T-helper 1 cell treated with Interleukin-12 subunit alpha and Interleukin-12 subunit beta and Interleukin-4 antibody, amounts not matched to agents 30 ng/mL and 1 ng/mL, for 36 hours (primary cell): ENCODE measurements at regions not wholly inside any gene's neighbourhood (a gene's known extent, or its start where the extent isn't known, plus 50 kb on each side); places are given as distances from the start of the nearest gene placed in this dataset.
"Not testable (repeated sequence)": the region's sequence is repeated elsewhere in the genome, so short reads cannot be mapped to it uniquely, and the experiment has no call there.

Experiments
- intact Hi-C: fragments of 100-400 bp; cut with micrococcal nuclease; formaldehyde crosslinking; loops from one replicate; pipeline ENCODE4 v1.15.1; 2024

DNA sequence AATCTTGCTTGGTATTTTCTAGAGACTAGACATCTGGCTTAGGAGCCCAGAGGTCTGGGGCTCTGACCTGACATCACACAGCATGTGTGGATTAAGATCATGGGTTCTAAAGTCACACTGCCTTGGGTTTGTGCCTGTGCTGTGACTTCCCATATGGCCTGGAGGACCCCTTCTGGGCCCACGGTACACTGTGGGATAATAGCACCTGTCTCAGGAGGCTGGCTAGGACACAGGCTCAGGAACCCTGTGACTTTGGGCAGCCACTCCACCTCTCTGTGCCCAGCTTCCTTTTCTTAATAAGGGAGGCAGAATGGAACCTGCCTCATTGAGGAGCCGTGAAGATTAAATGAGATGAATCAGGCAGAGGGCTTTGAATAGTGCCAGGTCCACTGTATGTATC is 99.2 kb upstream of the B3GAT1 start:
- intact Hi-C loops: no loop called here

DNA sequence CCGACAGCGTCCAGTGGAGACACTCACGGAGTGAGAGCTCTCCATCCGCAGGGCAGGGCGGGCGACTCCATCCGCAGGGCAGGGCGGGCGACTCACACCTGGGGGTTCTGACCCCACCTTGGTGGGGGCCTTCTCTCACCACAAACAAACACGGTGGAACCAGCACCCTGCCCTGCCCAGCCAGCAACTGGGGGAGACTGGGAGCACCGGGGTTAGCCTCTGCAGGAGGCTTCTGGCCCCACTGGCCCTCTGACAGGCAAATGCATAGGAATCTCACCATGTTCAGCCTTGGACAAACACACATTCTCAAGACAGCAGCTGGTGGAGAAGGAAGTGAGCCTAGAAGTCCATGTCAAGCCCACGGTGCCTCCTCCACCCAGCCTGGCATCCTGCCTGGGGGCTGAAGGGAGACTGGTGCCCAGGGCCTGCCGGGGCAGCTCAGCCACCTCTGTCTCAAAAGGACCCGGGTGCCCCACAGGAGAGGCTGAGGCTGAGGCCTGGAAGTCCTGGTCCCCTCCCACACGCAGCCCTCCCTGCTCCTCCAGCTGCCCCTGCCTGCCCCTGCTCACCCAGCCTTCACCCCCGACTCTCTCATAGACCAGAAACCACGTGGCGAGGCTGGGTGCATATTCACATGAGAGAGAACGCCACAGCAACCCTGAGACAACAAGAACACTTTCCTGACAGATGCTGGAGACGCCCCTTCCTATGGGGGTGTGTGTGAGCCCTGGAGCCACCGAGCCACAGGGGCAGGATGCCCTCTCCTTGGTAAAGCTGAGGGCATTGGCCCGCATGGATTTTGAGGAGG is 98.4 kb upstream of the B3GAT1 start:
- intact Hi-C loops: no loop called here

DNA sequence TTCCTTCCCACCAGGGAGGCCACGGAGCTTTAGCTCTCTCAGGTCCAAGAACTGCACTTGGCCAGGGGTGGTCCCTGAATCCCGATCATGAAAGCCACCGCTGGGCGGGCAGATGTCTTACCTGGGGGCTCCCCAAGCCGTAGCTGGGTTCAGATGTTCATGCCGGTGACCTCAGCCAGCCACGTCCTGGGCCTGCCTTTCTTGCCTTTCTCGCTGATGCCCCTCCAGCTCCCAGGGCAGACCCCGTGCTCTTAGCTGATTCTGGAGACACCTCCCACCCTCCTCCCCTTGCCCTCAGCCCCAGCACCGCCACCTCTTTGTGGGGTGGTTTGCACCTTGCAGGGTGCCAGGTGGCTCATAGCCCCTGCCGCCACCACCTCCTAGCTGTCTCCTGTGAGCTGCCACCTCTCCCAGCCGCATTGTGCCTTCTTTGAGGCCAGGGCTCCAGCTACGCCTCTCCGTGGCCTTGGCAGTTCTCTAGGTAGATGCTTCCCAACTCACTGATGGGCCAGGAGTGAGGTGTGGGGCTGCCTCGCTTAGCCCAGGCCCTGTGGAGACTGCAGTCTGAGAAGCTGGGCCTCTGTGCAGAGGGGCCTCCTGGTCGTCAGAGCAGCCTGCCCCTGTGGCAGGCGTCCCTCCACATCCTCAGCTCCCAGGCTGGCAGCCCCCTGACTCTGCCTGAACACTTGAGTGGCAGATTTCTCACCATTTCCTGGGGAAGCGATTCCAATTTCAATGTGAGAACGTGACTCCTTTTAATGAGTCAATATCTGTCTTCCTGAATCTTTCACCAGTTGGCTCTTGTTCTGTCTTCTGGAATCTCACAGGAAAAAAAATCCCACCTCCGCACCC is 97.6 kb upstream of the B3GAT1 start:
- intact Hi-C loops: loop anchor here (10.0 kb wide), 1 partner anchor 145 kb away; no protein-coding TSS in a partner anchor

DNA sequence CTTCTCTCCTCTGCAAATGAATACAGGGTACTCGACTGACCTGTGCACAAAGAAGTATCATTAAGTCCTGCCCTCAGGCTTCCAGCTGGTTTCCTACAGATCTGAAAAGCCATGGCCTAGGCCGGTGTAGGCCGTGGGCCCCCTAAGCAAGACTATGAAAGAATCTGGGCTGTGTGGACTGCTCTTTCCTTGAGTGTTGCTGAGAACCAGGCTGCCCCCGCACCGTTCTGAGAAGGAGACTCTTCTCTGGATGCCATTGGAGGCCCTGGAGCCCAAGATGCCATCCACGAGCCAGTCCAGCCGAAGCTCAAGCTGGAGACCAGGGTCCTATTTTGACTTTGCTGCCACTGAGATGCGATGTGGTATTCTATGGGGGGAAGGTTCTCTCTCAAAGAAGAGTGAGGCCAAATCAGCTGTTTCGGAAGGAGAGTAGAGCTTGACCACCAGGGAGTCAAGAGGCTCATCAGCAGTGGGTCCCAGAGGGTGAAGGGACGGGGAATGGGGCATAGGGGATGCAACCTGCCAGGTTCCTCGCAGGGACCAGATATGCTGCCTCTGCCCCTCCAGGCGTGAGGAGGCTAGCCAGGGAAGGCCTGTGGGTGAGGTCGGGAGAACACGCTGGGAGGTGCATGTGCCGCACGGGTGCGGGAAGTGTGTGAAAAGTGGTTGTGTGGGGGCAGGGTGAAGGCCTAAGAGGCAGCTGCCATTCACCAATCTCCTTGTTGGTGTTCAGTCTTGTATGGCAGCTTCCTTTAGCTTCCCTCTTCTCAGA is 96.4 kb upstream of the B3GAT1 start:
- intact Hi-C loops: loop anchor here (10.0 kb wide), 1 partner anchor 144 kb away; no protein-coding TSS in a partner anchor

DNA sequence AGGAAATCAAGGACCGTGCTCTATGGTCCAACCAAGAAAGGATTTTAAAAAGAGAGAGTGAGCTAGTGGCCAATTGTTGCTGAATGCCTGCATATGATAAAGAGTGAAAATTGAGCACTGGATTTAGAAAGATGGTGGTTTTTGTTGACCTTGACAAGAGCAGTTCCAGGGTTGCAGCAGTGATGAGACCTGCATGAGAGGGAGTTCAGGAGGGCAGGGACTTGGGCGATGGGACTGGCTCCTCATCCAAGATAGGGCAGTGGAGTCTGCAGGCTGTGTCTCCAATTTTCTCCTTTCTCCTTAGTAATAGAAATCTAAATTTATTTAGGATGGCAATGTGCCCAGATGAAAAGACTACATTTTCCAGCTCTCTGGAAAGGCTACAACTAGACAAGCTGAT is 94.0 kb upstream of the B3GAT1 start:
- intact Hi-C loops: loop anchor here (10.0 kb wide), 1 partner anchor 141 kb away; no protein-coding TSS in a partner anchor

DNA sequence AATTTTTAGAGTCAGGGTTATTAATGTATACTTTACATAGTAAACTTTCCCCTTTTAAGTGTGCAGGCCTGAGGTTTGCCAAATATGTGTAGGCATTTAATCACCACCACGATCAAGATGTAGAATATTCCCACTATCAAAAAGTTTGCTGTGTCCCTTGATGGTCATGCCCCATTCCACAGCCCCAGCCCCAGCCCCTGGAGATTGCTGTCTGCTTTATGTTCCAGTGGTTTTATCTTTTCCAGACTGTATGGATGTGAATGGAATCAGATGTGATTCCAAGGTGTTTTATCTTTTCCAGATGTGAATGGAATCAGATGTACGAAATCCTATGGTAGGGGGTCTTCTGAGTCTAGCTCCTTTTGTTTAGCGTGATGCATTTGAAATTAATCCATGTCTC is 93.1 kb upstream of the B3GAT1 start:
- intact Hi-C loops: loop anchor here (10.0 kb wide), 1 partner anchor 140 kb away; no protein-coding TSS in a partner anchor

DNA sequence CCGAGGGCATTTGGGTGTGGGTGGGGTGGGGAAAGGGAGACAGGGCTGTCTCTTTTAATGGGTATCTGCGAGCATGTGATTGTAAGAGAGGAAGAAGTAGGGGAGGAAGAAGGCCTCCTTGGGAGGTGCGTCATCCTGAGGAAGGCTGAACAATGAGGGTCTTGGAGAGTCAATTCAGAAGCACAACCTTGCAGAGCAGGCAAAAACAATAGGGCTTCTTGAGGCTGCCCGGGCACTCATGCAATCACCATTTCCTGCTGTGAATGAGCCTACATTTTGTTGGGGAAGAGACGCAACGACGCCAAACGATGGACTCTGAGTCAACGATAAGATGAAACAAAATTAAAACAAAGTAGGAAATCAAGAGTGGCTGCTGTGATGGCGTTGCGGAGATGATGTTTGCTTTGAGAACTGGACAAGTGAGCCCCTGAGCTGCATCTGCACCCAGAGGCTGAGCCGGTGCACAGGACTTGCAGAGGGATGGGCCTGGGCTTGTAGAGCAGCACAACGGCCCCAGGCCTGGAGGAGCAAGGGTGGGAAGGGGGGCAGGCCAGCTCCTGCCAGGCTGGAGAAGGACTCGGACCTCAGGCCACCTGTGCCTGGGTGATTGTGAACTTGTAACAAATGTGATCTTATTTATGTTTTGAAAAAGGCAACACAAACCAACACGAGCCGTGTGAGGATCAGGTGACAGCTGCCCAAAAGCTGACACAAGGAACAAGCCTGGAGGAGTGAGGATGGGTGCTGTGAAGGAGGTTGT is 92.3 kb upstream of the B3GAT1 start:
- intact Hi-C loops: loop anchor here (10.0 kb wide), 1 partner anchor 140 kb away; no protein-coding TSS in a partner anchor

DNA sequence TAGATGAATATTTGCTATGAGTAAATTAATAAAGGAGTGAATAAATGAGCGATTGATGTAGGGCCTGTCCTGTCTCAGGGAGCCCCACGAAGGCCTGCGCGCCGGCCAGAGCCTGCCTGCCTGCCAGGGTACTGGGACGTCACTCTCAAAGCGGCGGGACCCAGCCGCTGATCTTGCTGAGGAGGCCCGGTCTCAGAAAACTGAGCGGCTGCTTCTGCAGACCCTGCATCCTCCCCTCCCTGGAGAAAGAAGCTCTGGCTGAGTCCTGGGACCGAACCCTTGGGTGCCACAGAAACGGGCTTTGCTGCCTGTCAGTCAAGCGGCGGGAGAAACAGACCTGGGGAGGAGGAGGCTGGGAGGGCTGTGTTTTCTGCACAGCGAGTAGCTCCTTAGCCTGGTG is 91.6 kb upstream of the B3GAT1 start:
- intact Hi-C loops: loop anchor here (10.0 kb wide), 1 partner anchor 139 kb away; no protein-coding TSS in a partner anchor

DNA sequence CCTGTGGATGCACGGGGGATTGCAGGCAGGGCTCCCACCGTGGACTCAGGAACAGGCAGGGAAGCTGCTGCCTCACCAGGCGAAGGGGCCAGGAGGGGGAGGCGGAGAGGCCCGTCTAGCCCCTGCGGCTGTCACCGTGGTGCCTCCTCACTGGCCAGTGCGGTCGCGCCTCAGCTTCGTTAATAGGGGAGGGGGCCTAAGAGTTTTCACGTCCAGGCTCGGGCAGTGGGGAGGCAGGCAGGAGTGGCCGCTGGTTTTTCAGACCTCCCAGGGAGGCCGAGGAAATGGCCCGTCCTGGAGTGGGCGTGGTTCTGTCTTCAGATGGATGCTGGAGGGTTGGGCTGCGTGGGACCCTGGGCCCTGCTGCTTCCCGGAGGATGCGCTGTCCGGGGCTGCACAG is 91.1 kb upstream of the B3GAT1 start:
- intact Hi-C loops: loop anchor here (10.0 kb wide), 1 partner anchor 138 kb away; no protein-coding TSS in a partner anchor

DNA sequence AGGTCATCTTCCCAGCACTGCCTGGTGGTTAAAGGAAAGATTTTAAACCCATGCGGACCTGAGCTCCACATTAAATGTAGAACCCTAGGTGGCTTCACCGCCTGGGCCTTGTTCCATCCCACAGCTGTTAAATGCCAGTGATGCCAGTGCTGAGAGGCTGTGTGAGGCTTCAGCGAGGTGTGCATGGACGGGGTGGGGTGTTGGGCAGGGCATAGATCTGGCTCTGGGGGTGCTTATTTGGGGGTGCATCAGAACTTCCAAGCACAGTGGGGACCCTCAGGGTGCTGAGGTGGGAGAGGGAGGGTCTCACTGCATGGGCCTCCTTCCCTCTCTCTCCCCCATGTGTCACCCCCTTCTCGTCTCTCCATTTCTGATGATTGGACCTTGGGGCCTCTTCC is 90.1 kb upstream of the B3GAT1 start:
- intact Hi-C loops: loop anchor here (10.0 kb wide), 1 partner anchor 137 kb away; no protein-coding TSS in a partner anchor

DNA sequence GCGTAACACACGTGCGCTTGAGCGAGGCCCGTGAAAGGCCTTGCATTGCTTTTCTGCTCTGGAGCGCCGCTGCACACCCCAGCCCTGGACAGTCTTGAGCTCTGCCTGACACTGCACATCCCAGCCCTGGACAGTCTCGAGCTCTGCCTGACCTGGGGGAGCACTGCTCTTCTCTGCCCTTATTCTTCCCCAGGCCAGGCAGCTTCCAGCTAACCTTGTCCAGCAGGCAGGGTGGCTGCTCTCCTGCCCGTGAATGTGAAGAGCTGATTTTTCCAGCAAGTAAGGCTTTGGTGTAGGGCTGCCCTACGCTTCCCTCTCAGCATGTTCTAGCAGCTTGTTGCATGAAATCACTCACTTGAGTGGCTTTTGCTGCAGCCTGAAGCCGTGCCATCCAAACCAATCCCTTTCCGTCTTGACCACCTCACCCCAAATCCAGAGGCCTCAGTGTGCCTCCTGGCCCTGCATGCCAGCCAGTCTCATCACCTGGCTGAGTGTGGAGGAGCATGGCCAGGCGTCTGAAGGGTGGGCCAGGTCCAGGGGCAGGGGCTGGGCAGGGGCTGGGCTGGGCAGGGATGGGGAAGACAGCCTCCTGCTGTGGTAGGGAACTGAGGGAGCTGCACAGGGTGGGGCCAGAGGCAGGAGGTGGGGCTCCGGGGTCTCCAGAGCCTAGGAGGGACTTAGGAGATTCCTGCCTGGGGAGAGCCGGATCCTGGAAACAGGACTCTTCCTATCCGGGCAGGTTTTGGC is 89.5 kb upstream of the B3GAT1 start:
- intact Hi-C loops: loop anchor here (10.0 kb wide), 1 partner anchor 137 kb away; no protein-coding TSS in a partner anchor

DNA sequence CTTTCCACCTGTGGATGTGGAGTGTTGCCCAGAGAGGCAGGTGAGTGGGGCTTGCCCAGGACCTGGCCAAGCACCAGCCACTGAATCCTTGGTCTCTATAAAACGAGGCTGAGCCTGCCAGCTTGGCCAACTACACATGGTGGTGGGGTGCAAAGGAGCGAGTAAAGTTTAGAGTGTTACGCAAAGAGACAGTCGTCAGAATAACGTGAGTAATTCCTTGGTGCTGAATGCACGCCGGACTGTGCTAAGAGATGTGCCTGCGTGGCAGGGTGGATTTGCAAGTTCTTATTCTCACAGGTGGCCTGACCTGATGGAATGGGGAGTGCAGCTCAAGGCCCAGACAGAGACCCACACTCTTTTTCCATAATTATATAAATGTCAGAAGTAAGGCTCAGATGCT is 88.6 kb upstream of the B3GAT1 start:
- intact Hi-C loops: loop anchor here (10.0 kb wide), 1 partner anchor 136 kb away; no protein-coding TSS in a partner anchor

DNA sequence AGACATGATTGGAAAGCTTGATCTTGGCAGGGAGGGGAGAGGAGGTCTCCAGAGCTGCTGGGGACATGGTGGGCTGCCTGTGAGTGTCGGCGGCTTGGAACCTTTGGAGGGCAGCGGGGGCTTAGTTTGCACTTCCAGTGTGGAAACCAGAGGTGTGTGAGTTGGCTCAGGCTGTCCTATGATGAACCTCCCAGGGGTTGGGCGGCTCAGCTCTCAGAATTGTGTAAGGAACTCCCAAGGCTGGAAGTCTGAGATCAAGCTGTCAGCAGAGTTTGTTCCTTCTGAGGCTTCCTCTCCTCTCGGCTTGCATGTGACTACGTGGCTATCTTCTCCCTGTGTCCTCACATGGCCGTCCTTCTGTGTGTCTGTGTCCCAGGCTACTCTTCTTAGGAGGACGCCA is 87.9 kb upstream of the B3GAT1 start:
- intact Hi-C loops: loop anchor here (10.0 kb wide), 1 partner anchor 135 kb away; no protein-coding TSS in a partner anchor

DNA sequence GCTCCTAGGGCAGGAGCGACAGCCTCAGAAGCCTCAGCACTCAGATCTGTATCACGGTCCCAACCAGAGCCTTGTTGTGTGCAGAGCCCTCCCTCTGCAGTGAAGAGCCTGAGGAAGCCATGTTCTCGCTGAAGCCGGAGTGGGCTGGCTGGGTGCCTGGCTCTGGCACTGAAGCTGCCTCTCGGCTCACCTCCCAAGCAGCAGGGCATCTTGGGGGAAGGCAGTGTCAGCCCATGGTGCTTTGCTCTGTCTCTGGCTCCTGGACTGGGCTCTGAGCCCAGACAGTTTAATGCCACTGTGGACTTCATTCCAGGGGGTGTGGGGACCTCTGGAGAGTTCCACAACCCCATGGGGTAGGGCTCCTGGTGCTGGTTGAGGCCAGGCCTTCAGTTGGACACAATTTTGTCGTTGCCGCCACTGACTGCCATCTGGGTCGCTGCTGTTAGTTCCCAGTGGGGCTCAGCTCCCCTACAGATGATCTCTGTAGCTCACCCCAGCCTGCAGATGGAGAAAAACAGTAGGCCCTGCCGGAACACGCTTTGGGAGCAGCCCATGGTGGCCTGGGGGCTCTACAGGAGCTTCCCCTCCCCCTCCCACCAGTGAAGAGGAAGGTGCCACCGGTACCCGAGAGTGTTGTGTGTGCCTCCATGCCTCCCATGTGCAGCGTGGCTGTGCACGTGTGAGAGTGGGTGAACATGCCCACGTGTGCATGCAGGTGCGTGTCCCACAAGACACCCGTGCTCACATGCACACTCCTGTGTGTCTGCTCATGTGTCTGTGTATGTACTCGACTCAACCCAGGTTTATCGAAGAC is 86.5 kb upstream of the B3GAT1 start:
- intact Hi-C loops: no loop called here

DNA sequence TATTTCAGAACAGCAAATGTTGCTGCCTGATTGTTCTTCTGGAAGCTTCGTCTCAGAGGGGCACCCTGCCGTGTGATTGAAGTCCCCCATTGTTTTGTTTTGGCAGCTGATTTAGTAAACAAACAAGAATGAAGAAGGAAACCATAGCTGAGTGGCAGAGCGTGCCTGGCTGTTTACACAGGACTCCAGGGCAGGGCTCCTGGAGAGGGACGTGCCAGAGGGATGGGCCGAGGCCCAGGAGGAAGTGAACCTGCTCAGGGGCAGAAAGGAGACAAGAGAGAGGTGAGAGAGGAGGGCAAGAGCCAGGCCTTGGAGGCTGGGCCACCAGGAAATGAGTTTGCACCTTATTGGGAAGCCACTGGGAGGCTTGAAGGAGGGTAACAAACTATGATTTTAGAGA is 85.5 kb upstream of the B3GAT1 start:
- intact Hi-C loops: no loop called here

DNA sequence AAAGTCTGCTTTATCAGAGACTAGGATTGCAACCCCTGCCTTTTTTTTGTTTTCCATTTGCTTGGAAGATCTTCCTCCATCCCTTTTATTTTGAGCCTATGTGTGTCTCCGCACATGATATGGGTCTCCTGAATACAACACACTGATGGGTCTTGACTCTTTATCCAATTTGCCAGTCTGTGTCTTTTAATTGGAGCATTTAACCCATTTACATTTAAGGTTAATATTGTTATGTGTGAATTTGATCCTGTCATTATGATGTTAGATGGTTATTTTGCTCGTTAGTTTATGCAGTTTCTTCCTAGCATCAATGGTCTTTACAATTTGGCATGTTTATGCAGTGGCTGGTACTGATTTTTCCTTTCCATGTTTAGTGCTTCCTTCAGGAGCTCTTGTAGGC is 84.0 kb upstream of the B3GAT1 start:
- intact Hi-C loops: not testable (repeated sequence)

DNA sequence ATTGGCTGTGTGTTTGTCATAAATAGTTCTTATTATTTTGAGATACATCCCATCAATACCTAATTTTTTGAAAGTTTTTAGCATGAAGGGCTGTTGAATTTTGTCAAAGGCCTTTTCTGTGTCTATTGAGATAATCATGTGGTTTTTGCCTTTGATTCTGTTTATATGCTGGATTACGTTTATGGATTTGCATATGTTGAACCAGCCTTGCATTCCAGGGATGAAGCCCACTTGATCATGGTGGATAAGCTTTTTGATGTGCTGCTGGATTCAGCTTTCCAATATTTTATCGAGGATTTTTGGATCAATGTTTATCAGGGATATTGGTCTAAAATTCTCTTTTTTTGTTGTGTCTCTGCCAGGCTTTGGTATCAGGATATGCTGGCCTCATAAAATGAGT is 82.4 kb upstream of the B3GAT1 start:
- intact Hi-C loops: not testable (repeated sequence)

DNA sequence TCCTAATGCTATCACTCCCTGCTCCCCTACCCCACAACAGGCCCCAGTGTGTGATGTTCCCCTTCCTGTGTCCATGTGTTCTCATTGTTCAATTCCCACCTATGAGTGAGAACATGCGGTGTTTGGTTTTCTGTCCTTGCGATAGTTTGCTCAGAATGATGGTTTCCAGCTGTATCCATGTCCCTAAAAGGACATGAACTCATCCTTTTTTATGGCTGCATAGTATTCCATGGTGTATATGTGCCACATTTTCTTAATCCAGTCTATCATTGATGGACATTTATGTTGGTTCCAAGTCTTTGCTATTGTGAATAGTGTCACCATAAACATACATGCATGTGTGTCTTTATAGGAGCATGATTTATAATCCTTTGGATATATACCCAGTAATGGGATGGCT is 80.4 kb upstream of the B3GAT1 start:
- intact Hi-C loops: not testable (repeated sequence)

DNA sequence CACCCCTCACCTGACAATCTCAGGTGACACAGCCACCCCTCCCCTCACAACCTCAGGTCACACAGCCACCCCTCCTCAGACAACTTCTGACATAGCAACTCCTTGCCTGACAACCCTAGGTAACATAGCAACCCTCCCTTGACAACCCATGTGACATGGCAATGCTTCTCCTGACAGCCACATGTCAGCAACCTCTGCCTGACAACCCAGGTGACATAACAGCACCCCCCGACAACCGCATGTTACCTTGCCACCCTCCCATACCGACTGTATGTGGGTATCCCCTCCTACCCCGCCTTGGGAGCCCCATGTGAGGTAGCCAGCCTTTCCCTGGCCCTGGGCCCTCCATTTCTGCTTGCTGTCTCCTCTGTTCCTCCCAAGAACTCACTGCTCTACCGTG is 77.7 kb upstream of the B3GAT1 start:
- intact Hi-C loops: no loop called here
